ENCODE measurements at regions not wholly inside any gene's neighbourhood (a gene's known extent, or its start where the extent isn't known, plus 50 kb on each side); places are given as distances from the start of the nearest gene placed in this dataset.

DNA sequence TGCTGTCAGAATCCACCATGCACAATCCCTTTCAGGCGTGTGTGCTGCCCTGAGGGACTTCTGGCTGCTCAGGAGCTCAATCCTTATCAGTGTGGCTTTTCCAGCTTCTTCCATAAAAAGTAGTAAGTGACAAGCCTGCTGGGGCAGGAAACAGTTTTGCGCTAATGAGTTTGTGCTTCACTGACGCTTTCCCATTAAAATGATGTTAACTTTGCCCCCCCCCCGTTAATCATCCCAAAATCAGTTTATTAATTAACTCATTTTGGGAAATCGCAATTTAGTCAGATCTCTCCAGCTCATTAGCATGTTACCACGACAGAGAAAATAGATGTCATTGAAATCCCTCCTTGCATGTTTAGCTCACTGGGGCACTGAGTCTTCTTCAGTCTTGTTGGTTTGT, 186.5 kb upstream of the TENM4 start:
- DNase-seq (ENCODE audit: low read depth, low spot score), result no peak
- Histone ChIP-seq H3K4me3 (ENCODE audit: insufficient read length, low read depth) (no peak overlapping the region), H3K36me3 (ENCODE audit: insufficient read depth, insufficient read length, low read length) (no peaks in the 10 kb centered on the region), H3K9me3 (ENCODE audit: insufficient read depth, low read length) (no peaks in the 10 kb centered on the region), H3K4me1 (ENCODE audit: insufficient read depth, insufficient read length) (no peaks in the 10 kb centered on the region), H3K9ac (ENCODE audit: insufficient read length, low read depth) (no peak overlapping the region), H3K27me3 (ENCODE audit: insufficient read depth, insufficient read length) (no peaks in the 10 kb centered on the region)
- TF ChIP-seq ZNF274 (IDR thresholded peaks at IDR 0.05; ENCODE audit: low read depth, low read length), result no peak
- no peak for TF ChIP-seq YY1 (IDR thresholded peaks at IDR 0.05; ENCODE audit: insufficient read depth, insufficient read length)
- TF ChIP-seq SUZ12 (IDR thresholded peaks at IDR 0.05; ENCODE audit: extremely low read depth, insufficient read depth, insufficient read length), result no peak

DNA sequence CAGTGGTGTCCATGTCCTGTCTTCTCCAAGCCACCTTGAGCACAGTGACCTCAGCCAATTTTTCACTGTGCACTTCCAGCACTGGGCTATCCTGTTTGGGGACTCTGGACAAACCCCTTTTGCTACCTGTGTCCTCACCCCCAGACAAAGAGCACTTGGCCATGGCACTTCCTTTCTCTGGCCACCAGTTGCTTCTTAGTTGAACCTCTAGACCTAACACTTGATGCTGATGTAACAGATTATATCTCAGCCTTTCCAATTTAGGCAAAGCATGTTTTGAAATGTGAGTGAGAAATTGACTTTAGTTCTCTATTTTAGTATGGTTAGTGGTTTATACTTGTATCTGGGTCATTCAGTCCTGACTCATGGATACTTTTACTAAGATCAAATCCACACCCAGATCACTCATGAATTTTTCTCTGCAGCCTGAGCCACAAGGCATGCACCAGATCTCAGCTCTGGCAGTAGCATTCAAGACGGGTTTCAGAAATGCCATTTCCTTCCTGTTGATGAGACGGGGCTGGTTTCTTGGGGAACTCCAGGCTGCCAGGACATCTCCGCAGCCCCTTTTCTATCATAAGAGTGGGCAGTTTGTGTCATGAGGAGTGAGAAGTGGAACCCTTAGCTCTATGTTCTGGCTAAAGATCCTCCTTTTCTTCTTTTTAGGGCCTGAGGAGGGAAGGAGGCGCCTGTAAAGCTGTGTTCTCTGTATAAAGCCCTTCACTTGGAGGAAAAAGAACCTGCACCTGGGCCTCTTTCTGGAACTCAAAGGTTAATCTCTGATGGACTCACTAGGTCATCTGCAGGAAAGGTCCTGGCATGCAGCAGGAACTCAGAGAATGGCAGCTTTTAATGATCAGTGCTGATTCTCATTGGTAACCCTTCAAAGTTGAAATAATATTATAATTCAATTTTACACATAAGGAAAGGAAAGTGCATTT, 185.6 kb upstream of the TENM4 start:
- H3K4me3 ChIP-seq (ENCODE audit: insufficient read length, low read depth), result no peak overlapping the region
- no peak for DNase-seq (ENCODE audit: low read depth, low spot score)
- H3K27me3 ChIP-seq (ENCODE audit: insufficient read depth, insufficient read length), result no peaks in the 10 kb centered on the region
- H3K4me1 ChIP-seq (ENCODE audit: insufficient read depth, insufficient read length), result no peaks in the 10 kb centered on the region
- H3K36me3 ChIP-seq (ENCODE audit: insufficient read depth, insufficient read length, low read length), result no peaks in the 10 kb centered on the region
- no peaks in the 10 kb centered on the region for H3K9me3 ChIP-seq (ENCODE audit: insufficient read depth, low read length)
- TF ChIP-seq ZNF274 (IDR thresholded peaks at IDR 0.05; ENCODE audit: low read depth, low read length) (no peak), SUZ12 (IDR thresholded peaks at IDR 0.05; ENCODE audit: extremely low read depth, insufficient read depth, insufficient read length) (no peak), YY1 (IDR thresholded peaks at IDR 0.05; ENCODE audit: insufficient read depth, insufficient read length) (no peak)
- H3K9ac ChIP-seq (ENCODE audit: insufficient read length, low read depth), result no peak overlapping the region

DNA sequence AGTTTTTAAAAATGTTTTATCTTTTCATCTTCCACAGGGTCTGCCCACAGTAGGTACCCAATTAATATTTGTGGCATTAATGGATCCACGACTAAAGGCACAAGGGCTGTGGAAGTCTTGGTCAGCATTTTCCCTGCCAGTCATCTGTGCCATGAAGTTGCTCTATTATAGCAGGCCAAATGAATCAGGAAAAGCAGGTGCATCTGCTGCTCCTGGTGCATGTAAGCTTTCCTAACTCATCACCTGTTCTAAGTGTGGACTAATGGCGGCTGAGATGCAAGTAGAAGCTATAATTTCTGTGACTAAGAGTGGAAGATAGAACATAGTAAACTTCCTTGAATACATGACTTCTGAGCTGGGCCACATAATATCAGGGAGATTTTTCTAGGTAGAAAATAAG, 182.5 kb upstream of the TENM4 start:
- TF ChIP-seq ZNF274 (IDR thresholded peaks at IDR 0.05; ENCODE audit: low read depth, low read length) (no peak), YY1 (IDR thresholded peaks at IDR 0.05; ENCODE audit: insufficient read depth, insufficient read length) (no peak), SUZ12 (IDR thresholded peaks at IDR 0.05; ENCODE audit: extremely low read depth, insufficient read depth, insufficient read length) (no peak)
- no peaks in the 10 kb centered on the region for H3K9me3 ChIP-seq (ENCODE audit: insufficient read depth, low read length)

DNA sequence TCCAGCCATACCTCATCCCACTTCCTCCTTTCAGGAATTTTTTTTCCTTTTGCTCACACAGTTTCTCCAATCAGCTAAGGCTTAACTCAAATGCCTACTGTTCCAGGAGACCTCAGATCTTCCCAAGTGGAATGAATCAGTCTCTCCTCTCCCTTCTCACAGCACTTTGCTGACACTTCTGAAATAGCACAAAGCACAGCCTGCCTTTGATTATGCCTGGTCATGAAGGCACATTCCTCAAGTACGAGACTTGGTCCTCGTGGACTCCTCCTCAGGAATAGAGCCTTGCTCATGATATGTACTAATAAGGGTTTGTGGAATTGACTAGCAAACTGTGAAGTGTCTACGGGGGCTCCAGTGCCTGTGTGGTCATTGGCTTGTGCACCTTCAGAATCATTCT, 176.7 kb upstream of the TENM4 start:
- H3K4me1 ChIP-seq (ENCODE audit: insufficient read depth, insufficient read length), result no peaks in the 10 kb centered on the region
- TF ChIP-seq ZNF274 (IDR thresholded peaks at IDR 0.05; ENCODE audit: low read depth, low read length), result no peak
- TF ChIP-seq YY1 (IDR thresholded peaks at IDR 0.05; ENCODE audit: insufficient read depth, insufficient read length), result no peak
- no peak for TF ChIP-seq SUZ12 (IDR thresholded peaks at IDR 0.05; ENCODE audit: extremely low read depth, insufficient read depth, insufficient read length)
- no peak overlapping the region for H3K4me3 ChIP-seq (ENCODE audit: insufficient read length, low read depth)
- no peak for DNase-seq (ENCODE audit: low read depth, low spot score)
- H3K9me3 ChIP-seq (ENCODE audit: insufficient read depth, low read length), result no peaks in the 10 kb centered on the region
- no peaks in the 10 kb centered on the region for H3K36me3 ChIP-seq (ENCODE audit: insufficient read depth, insufficient read length, low read length)
- H3K9ac ChIP-seq (ENCODE audit: insufficient read length, low read depth), result no peak overlapping the region
- no peaks in the 10 kb centered on the region for H3K27me3 ChIP-seq (ENCODE audit: insufficient read depth, insufficient read length)

More for the DNA sequence above, 182.5 kb upstream of the TENM4 start:
- Histone ChIP-seq H3K27me3 (ENCODE audit: insufficient read depth, insufficient read length) (no peaks in the 10 kb centered on the region), H3K4me3 (ENCODE audit: insufficient read length, low read depth) (no peak overlapping the region), H3K4me1 (ENCODE audit: insufficient read depth, insufficient read length) (no peaks in the 10 kb centered on the region), H3K9ac (ENCODE audit: insufficient read length, low read depth) (no peak overlapping the region), H3K36me3 (ENCODE audit: insufficient read depth, insufficient read length, low read length) (no peaks in the 10 kb centered on the region)
- DNase-seq (ENCODE audit: low read depth, low spot score), result no peak

DNA sequence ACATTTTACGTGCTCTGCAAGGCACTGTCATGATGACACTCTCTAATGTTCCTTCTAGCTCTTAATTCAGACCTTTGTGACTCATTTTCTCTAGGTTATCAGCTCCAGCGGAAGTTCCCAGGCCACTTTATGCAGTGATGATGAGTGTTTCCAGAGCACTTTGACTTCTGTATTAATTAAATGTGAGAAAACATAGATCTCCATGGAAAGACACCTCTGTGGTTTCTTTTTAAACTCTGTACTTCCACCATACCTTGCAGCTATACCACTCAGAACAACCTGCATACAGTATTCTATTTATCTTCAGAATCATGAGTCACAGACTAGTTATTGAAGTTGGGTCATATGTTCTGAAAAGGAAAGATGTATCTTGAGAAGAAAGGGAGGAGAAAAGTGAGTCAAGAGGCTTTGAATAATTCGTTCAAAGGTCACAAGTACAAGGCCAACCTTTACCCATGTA, 175.6 kb upstream of the TENM4 start:
- Histone ChIP-seq H3K4me3 (ENCODE audit: insufficient read length, low read depth) (no peak overlapping the region), H3K4me1 (ENCODE audit: insufficient read depth, insufficient read length) (no peaks in the 10 kb centered on the region), H3K36me3 (ENCODE audit: insufficient read depth, insufficient read length, low read length) (no peaks in the 10 kb centered on the region), H3K27me3 (ENCODE audit: insufficient read depth, insufficient read length) (no peaks in the 10 kb centered on the region), H3K9ac (ENCODE audit: insufficient read length, low read depth) (no peak overlapping the region), H3K9me3 (ENCODE audit: insufficient read depth, low read length) (no peaks in the 10 kb centered on the region)
- DNase-seq (ENCODE audit: low read depth, low spot score), result no peak
- no peak for TF ChIP-seq YY1 (IDR thresholded peaks at IDR 0.05; ENCODE audit: insufficient read depth, insufficient read length)
- TF ChIP-seq SUZ12 (IDR thresholded peaks at IDR 0.05; ENCODE audit: extremely low read depth, insufficient read depth, insufficient read length), result no peak
- TF ChIP-seq ZNF274 (IDR thresholded peaks at IDR 0.05; ENCODE audit: low read depth, low read length), result no peak

DNA sequence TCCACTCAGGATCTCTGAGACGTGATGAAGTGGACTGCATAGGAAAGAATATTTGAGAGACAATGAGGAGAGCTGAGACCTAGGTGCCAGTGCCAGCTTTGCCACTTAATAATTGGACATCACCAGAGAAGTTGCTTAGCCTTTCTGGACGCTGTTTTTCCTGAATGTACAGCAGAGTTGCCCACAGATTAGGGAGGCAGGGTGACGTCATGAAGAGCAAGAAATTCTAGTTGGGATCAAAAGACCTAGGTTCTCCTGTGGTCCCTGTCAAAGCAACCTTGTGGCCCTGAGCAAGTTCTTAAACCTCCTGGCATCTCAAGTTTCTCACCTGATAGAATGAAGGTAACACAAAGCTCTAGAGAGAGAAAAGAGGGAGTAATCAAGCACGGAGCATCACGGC, 174.6 kb upstream of the TENM4 start:
- Histone ChIP-seq H3K4me3 (ENCODE audit: insufficient read length, low read depth) (peak overlapping the region; percentile 4), H3K27me3 (ENCODE audit: insufficient read depth, insufficient read length) (no peaks in the 10 kb centered on the region), H3K9me3 (ENCODE audit: insufficient read depth, low read length) (no peaks in the 10 kb centered on the region), H3K9ac (ENCODE audit: insufficient read length, low read depth) (no peak overlapping the region), H3K4me1 (ENCODE audit: insufficient read depth, insufficient read length) (no peaks in the 10 kb centered on the region), H3K36me3 (ENCODE audit: insufficient read depth, insufficient read length, low read length) (no peaks in the 10 kb centered on the region)
- TF ChIP-seq YY1 (IDR thresholded peaks at IDR 0.05; ENCODE audit: insufficient read depth, insufficient read length) (no peak), SUZ12 (IDR thresholded peaks at IDR 0.05; ENCODE audit: extremely low read depth, insufficient read depth, insufficient read length) (no peak), ZNF274 (IDR thresholded peaks at IDR 0.05; ENCODE audit: low read depth, low read length) (no peak)
- no peak for DNase-seq (ENCODE audit: low read depth, low spot score)

DNA sequence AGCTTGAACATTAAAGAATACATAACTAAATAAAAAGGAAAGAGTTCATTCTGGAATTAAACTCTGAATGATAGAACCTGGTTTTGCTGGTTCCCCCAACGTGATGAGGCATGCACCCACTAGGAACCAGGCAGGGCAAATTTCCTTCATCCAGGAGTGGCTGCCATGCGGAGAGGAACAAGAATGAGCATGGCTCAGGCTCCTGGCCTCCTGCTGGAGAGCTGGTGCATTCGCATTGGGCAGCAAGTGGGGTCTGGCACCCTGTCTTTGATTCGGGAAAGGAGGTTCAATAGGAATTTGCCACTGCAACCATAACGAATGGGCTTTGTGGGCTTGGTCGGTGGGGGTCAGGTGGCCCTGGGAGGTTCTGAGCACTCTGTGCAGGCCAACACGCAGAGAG, 169.8 kb upstream of the TENM4 start:
- H3K27me3 ChIP-seq (ENCODE audit: insufficient read depth, insufficient read length), result no peaks in the 10 kb centered on the region
- H3K4me1 ChIP-seq (ENCODE audit: insufficient read depth, insufficient read length), result no peaks in the 10 kb centered on the region
- no peak overlapping the region for H3K9ac ChIP-seq (ENCODE audit: insufficient read length, low read depth)
- no peak for DNase-seq (ENCODE audit: low read depth, low spot score)
- H3K4me3 ChIP-seq (ENCODE audit: insufficient read length, low read depth), result no peak overlapping the region
- H3K36me3 ChIP-seq (ENCODE audit: insufficient read depth, insufficient read length, low read length), result no peaks in the 10 kb centered on the region
- no peaks in the 10 kb centered on the region for H3K9me3 ChIP-seq (ENCODE audit: insufficient read depth, low read length)
- TF ChIP-seq YY1 (IDR thresholded peaks at IDR 0.05; ENCODE audit: insufficient read depth, insufficient read length) (no peak), ZNF274 (IDR thresholded peaks at IDR 0.05; ENCODE audit: low read depth, low read length) (no peak), SUZ12 (IDR thresholded peaks at IDR 0.05; ENCODE audit: extremely low read depth, insufficient read depth, insufficient read length) (no peak)
